Left lung (tissue), 4 donors: ENCODE measurements at regions not wholly inside any gene's neighbourhood (a gene's known extent, or its start where the extent isn't known, plus 50 kb on each side); places are given as distances from the start of the nearest gene placed in this dataset.

Source experiments
- ATAC-seq: fragments of 200-7000 bp; cut with Tn5 transposase; one replicate; pipeline ENCODE4 v1.9.1; 2020; ENCODE audit warnings: moderate library complexity
- DNase-seq, 4 donors: peaks; one replicate each; pipeline ENCODE4 v3.0.0-alpha.2; 2013 to 2020
- H3K27ac ChIP-seq, 2 donors: fragments of 200-600 bp; sonication (generic) in 1 of 2; one replicate each; pipeline versions ENCODE4 v1.5.0 to v1.8.0; 2020 to 2021
- H3K27me3 ChIP-seq, 2 donors: fragments of 200-600 bp; sonication (generic) in 1 of 2; one replicate each; pipeline versions ENCODE4 v1.5.0 to v1.8.0; 2020 to 2021
- H3K36me3 ChIP-seq, 2 donors: fragments of 200-600 bp; sonication (generic) in 1 of 2; one replicate each; pipeline versions ENCODE4 v1.5.0 to v1.8.0; 2020 to 2021
- H3K4me1 ChIP-seq, 2 donors: fragments of 200-600 bp; one replicate each; pipeline ENCODE4 v1.8.0; 2021
- H3K4me3 ChIP-seq, 2 donors: fragments of 200-600 bp; sonication (generic) in 1 of 2; one replicate each; pipeline versions ENCODE4 v1.5.0 to v1.8.0; 2020 to 2021; ENCODE audit warnings: mild to moderate bottlenecking in 1 of 2
- H3K9me3 ChIP-seq, 2 donors: fragments of 200-600 bp; sonication (generic) in 1 of 2; one replicate each; pipeline versions ENCODE4 v1.5.0 to v1.8.0; 2020 to 2021
- CTCF ChIP-seq, 2 donors: fragments of 200-600 bp; sonication (generic) in 1 of 2; IDR thresholded peaks; one replicate each; pipeline versions ENCODE4 v1.5.0 to v1.8.0; 2021; ENCODE audit warnings: antibody characterized with exemption in 2 of 2
- intact Hi-C, 2 donors: fragments of 100-400 bp; cut with DNase I; formaldehyde crosslinking; loops; one replicate each; pipeline versions ENCODE4 v1.11.2 to v1.14.2; 2022
- donor health status: DM: no; HTN: yes; CAD: no.
- donor health status: DM: no; HTN: no; CAD: no.

GRCh38 chr19:41495589-41495988, 52.6 kb downstream of the ERICH4 start:
- H3K36me3 ChIP-seq, result no peaks in the 10 kb centered on the region
- no peak for TF ChIP-seq CTCF (IDR thresholded peaks at IDR 0.05)
- ATAC-seq, result no peak
- H3K4me3 ChIP-seq, result no peak overlapping the region
- peaks cover 0 to 25% of the 10 kb centered on the region in 2 donors for H3K27me3 ChIP-seq
- H3K27ac ChIP-seq, result no peak overlapping the region
- H3K4me1 ChIP-seq, result peaks cover 0 to 5% of the 10 kb centered on the region in 2 donors
- intact Hi-C loops, result no loop called here
- DNase-seq, result no peak
- no peaks in the 10 kb centered on the region for H3K9me3 ChIP-seq

GRCh38 chr19:41499899-41500298, 56.9 kb downstream of the ERICH4 start:
- ATAC-seq (no peak), DNase-seq (no peak)
- H3K9me3 ChIP-seq, result no peaks in the 10 kb centered on the region
- no peak for TF ChIP-seq CTCF (IDR thresholded peaks at IDR 0.05)
- peak overlapping the region in 1 of 2 donors; percentile 45 for H3K4me3 ChIP-seq
- peaks cover 0 to 34% of the 10 kb centered on the region in 2 donors for H3K27me3 ChIP-seq
- H3K36me3 ChIP-seq, result no peaks in the 10 kb centered on the region
- intact Hi-C loops, result no loop called here
- peaks cover 0 to 5% of the 10 kb centered on the region in 2 donors for H3K4me1 ChIP-seq
- H3K27ac ChIP-seq, result peak overlapping the region; percentile 66 to 80

- no peak for TF ChIP-seq CTCF (IDR thresholded peaks at IDR 0.05)
- ATAC-seq (peak; percentile 43), DNase-seq (no peak)
- H3K27ac ChIP-seq, result peak overlapping the region; percentile 66 to 80
- H3K27me3 ChIP-seq, result peaks cover 0 to 39% of the 10 kb centered on the region in 2 donors
- no peaks in the 10 kb centered on the region for H3K9me3 ChIP-seq
- no peaks in the 10 kb centered on the region for H3K36me3 ChIP-seq
- H3K4me1 ChIP-seq, result peaks cover 0 to 5% of the 10 kb centered on the region in 2 donors
- intact Hi-C loops, result no loop called here
- peak overlapping the region in 1 of 2 donors; percentile 45 for H3K4me3 ChIP-seq
Observed at GRCh38 chr19:41500443-41500842, 57.5 kb downstream of the ERICH4 start.

- H3K4me1 ChIP-seq, result peaks cover 0 to 5% of the 10 kb centered on the region in 2 donors
- H3K9me3 ChIP-seq, result no peaks in the 10 kb centered on the region
- no peaks in the 10 kb centered on the region for H3K36me3 ChIP-seq
- DNase-seq (no peak), ATAC-seq (no peak)
- intact Hi-C loops, result no loop called here
- peaks cover 0 to 49% of the 10 kb centered on the region in 2 donors for H3K27me3 ChIP-seq
- peak overlapping the region; percentile 56 to 66 for H3K27ac ChIP-seq
- H3K4me3 ChIP-seq, result no peak overlapping the region
- no peak for TF ChIP-seq CTCF (IDR thresholded peaks at IDR 0.05)
Observed at GRCh38 chr19:41501854-41502253, 58.9 kb downstream of the ERICH4 start.

GRCh38 chr19:41505105-41505504, 62.1 kb downstream of the ERICH4 start:
- no peaks in the 10 kb centered on the region for H3K9me3 ChIP-seq
- H3K4me3 ChIP-seq, result no peak overlapping the region
- ATAC-seq, result no peak
- H3K36me3 ChIP-seq, result no peaks in the 10 kb centered on the region
- H3K4me1 ChIP-seq, result no peaks in the 10 kb centered on the region
- intact Hi-C loops, result no loop called here
- no peak for DNase-seq
- no peak overlapping the region for H3K27ac ChIP-seq
- peaks cover 0 to 47% of the 10 kb centered on the region in 2 donors for H3K27me3 ChIP-seq
- no peak for TF ChIP-seq CTCF (IDR thresholded peaks at IDR 0.05)
